GM12872 (cell line): ENCODE measurements at regions not wholly inside any gene's neighbourhood (a gene's known extent, or its start where the extent isn't known, plus 50 kb on each side); places are given as distances from the start of the nearest gene placed in this dataset.

ENCODE experiments used
- CTCF ChIP-seq: IDR thresholded peaks from 3 replicates; pipeline ENCODE4 v1.5.1; 2011; ENCODE audit warnings: low read depth, mild to moderate bottlenecking, low read length, moderate library complexity; ENCODE audit not compliant: insufficient read depth

GRCh38 chr7:54860843-54861242 is 101.8 kb upstream of the SEC61G start:
- no peak for TF ChIP-seq CTCF

- no peak for TF ChIP-seq CTCF
Observed at GRCh38 chr7:54864663-54865062, 105.7 kb upstream of the SEC61G start.

- no peak for TF ChIP-seq CTCF
Observed at GRCh38 chr7:54869523-54869922, 110.5 kb upstream of the SEC61G start.

- no peak for TF ChIP-seq CTCF
Observed at GRCh38 chr7:54874804-54875203, 115.8 kb upstream of the SEC61G start.

- TF ChIP-seq CTCF = no peak
Observed at GRCh38 chr7:54877683-54878082, 118.7 kb upstream of the SEC61G start.

- no peak for TF ChIP-seq CTCF
Observed at GRCh38 chr7:54878339-54878738, 119.3 kb upstream of the SEC61G start.

GRCh38 chr7:54879776-54880175 is 120.8 kb upstream of the SEC61G start:
- TF ChIP-seq CTCF = no peak
